ENCODE measurements at regions not wholly inside any gene's neighbourhood (a gene's known extent, or its start where the extent isn't known, plus 50 kb on each side); places are given as distances from the start of the nearest gene placed in this dataset.
"Not testable (repeated sequence)": the region's sequence is repeated elsewhere in the genome, so short reads cannot be mapped to it uniquely, and the experiment has no call there.

DNA sequence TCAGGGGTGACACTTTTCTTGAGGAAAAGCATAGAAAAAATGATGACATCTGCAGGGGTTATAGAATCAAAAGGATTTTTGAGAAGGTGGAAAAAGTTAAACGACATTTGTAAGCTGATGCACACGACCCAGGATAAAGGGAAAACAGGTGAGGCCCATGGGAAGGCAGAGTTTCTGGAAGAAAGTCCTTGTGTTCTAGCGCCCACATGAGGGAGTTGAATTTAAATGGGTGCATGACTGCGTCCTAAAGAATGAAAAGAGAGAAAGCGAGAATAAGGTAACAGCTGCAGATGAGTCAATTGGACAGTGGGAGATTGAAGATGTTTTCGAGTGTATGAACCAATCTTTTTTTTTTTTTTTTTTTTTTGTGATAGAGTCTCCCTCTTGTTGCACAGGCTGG, 158.1 kb downstream of the GALR1 start:
- Histone ChIP-seq H3K9me3 (ENCODE audit: insufficient read depth, low read length) (no peaks in the 10 kb centered on the region), H3K4me3 (ENCODE audit: low read length) (no peak overlapping the region)
- TF ChIP-seq CTCF (IDR thresholded peaks at IDR 0.05; ENCODE audit: low read depth, low read length) (no peak), EZH2phosphoT487 (IDR thresholded peaks at IDR 0.05; ENCODE audit: low read depth) (no peak)

GRCh38 chr18:77421546-77421945, 171.9 kb downstream of the GALR1 start:
- not testable (repeated sequence) for H3K9me3 ChIP-seq (ENCODE audit: insufficient read depth, low read length); H3K9ac ChIP-seq (ENCODE audit: low read length); H3K4me2 ChIP-seq (ENCODE audit: low read length); H3K36me3 ChIP-seq (replicated peaks; ENCODE audit: low read depth, low read length); H3K4me3 ChIP-seq (ENCODE audit: low read length); H3K27me3 ChIP-seq (ENCODE audit: low read depth, low read length); H2AFZ ChIP-seq (ENCODE audit: low read depth, low read length); H3K27ac ChIP-seq (ENCODE audit: low read length); H3K4me1 ChIP-seq (ENCODE audit: low read length); H3K79me2 ChIP-seq (ENCODE audit: low read length); H4K20me1 ChIP-seq (ENCODE audit: insufficient read depth, low read length)

More for the DNA sequence above, 158.1 kb downstream of the GALR1 start:
- Histone ChIP-seq H3K27me3 (ENCODE audit: low read depth, low read length) (no peaks in the 10 kb centered on the region), H3K79me2 (ENCODE audit: low read length) (no peaks in the 10 kb centered on the region), H3K36me3 (replicated peaks; ENCODE audit: low read depth, low read length) (no peaks in the 10 kb centered on the region), H3K9ac (ENCODE audit: low read length) (no peak overlapping the region), H2AFZ (ENCODE audit: low read depth, low read length) (no peak overlapping the region), H4K20me1 (ENCODE audit: insufficient read depth, low read length) (no peaks in the 10 kb centered on the region), H3K4me1 (ENCODE audit: low read length) (no peaks in the 10 kb centered on the region), H3K27ac (ENCODE audit: low read length) (no peak overlapping the region), H3K4me2 (ENCODE audit: low read length) (no peak overlapping the region)

DNA sequence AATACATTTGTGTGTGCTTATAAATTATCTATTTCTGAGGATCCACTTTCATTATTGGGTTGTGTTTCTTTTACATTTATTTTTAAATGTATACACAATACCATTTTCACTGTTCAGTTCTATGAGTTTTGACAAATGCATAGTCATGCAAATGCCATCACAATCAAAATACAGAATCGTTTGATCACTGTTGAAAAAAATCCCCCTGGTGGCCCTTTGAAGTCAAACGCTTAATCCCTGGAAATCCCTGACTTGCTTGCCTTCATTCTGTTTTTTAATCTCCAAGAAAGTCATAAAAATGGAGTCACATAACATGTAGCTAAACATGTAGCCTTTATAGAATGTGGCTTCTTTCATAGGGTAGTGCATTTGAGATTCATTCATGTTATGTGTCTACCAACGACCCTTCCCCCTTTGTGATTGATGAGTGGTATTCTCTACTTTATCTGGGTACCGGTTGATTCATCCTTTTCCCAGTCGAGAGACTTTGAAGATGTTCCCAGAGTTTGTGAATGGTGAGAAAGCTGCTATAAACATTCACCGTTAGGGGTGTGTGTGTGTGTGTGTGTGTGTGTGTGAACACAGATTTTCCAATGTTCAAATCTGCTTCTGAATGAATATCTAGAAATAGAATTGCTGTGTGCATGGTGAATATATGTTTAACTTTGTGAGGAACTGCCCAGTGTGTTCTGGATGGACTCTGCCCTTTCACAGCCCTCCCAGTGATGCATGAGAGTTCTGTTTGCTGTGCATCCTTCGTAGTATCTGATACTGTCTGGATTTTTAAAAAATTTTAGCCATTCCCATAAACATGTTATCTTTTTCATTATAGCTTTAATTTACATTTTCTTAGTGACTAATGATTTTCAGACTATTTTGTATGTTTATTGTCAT, 173.6 kb downstream of the GALR1 start:
- Histone ChIP-seq H3K9me3 (ENCODE audit: insufficient read depth, low read length) (no peaks in the 10 kb centered on the region), H3K4me3 (ENCODE audit: low read length) (no peak overlapping the region), H3K27me3 (ENCODE audit: low read depth, low read length) (no peaks in the 10 kb centered on the region), H3K4me1 (ENCODE audit: low read length) (no peaks in the 10 kb centered on the region), H3K9ac (ENCODE audit: low read length) (no peak overlapping the region), H4K20me1 (ENCODE audit: insufficient read depth, low read length) (no peaks in the 10 kb centered on the region), H3K79me2 (ENCODE audit: low read length) (no peaks in the 10 kb centered on the region), H3K4me2 (ENCODE audit: low read length) (no peak overlapping the region), H2AFZ (ENCODE audit: low read depth, low read length) (no peak overlapping the region), H3K36me3 (replicated peaks; ENCODE audit: low read depth, low read length) (no peaks in the 10 kb centered on the region), H3K27ac (ENCODE audit: low read length) (no peak overlapping the region)
- TF ChIP-seq CTCF (IDR thresholded peaks at IDR 0.05; ENCODE audit: low read depth, low read length) = no peak; the same call in 1 of the 2 replicates
- TF ChIP-seq EZH2phosphoT487 (IDR thresholded peaks at IDR 0.05; ENCODE audit: low read depth) = no peak

GRCh38 chr18:77433076-77433475, 183.4 kb downstream of the GALR1 start:
- Histone ChIP-seq H3K27me3 (ENCODE audit: low read depth, low read length) (no peaks in the 10 kb centered on the region), H3K79me2 (ENCODE audit: low read length) (no peaks in the 10 kb centered on the region), H3K27ac (ENCODE audit: low read length) (no peak overlapping the region), H4K20me1 (ENCODE audit: insufficient read depth, low read length) (no peaks in the 10 kb centered on the region), H3K36me3 (replicated peaks; ENCODE audit: low read depth, low read length) (no peaks in the 10 kb centered on the region), H3K4me1 (ENCODE audit: low read length) (no peaks in the 10 kb centered on the region), H3K4me3 (ENCODE audit: low read length) (no peak overlapping the region), H3K4me2 (ENCODE audit: low read length) (no peak overlapping the region), H3K9ac (ENCODE audit: low read length) (no peak overlapping the region), H3K9me3 (ENCODE audit: insufficient read depth, low read length) (no peaks in the 10 kb centered on the region), H2AFZ (ENCODE audit: low read depth, low read length) (no peak overlapping the region)
- TF ChIP-seq CTCF (IDR thresholded peaks at IDR 0.05; ENCODE audit: low read depth, low read length) = no peak
- no peak for TF ChIP-seq EZH2phosphoT487 (IDR thresholded peaks at IDR 0.05; ENCODE audit: low read depth)
